GM13977 (cell line): ENCODE measurements at regions not wholly inside any gene's neighbourhood (a gene's known extent, or its start where the extent isn't known, plus 50 kb on each side); places are given as distances from the start of the nearest gene placed in this dataset.

ENCODE experiments used
- DNase-seq: peaks from one replicate; pipeline ENCODE4 v3.0.0; 2012; ENCODE audit warnings: low spot score
- in situ Hi-C: fragments of 300-500 bp; cut with MboI; formaldehyde crosslinking; loops from one replicate; pipeline ENCODE4 v1.12.0; 2022; ENCODE audit warnings: low sequenced_read_pairs, low pct_unique_long_range_greater_than_20kb, mixed read lengths, inconsistent platforms; ENCODE audit not compliant: unreplicated experiment
- TF ChIP-seq, protein P1 (sequence below): IDR thresholded peaks from 2 replicates; pipeline ENCODE4 v1.5.1; 2012; ENCODE audit warnings: mild to moderate bottlenecking, control low read depth; ENCODE audit not compliant: insufficient read depth; ENCODE audit errors: extremely low read depth, missing control alignments

DNA sequence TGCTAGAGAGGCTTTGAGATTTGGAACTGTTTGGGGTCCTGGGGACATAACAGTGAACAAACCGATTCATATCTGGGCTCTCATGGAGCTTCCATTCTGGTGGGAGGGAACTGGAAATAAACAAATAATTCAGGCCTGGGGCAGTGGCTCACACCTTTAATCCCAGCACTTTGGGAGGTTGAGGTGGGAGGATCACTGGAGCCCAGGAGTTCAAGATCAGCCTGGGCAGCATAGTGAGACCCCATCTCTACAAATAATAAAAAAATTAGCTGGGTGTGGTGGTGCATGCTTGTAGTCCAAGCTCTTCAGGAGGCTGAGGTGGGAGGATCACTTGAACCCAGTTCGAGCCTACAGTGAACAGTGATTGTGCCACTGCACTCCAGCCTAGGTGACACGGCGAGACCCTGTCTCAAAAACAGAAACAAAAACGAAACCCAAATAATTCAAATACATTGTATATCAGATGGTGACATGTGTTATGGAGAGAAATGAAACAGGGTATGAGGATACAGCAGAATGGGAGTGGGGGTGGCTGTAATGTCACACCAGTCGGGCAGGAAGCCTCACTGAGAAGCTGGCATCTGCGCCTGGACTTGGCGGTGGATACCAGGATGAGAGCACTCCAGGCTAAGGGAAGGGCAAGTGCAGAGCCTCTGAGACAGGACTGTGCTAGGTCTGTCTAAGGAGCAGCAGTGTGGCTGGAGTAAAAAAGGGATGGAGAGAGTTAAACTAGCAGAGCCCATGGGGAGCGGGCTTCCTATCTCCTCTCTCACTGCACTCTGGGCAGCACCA, 131.1 kb upstream of the ZNF536 start:
- TF ChIP-seq, protein P1, sequence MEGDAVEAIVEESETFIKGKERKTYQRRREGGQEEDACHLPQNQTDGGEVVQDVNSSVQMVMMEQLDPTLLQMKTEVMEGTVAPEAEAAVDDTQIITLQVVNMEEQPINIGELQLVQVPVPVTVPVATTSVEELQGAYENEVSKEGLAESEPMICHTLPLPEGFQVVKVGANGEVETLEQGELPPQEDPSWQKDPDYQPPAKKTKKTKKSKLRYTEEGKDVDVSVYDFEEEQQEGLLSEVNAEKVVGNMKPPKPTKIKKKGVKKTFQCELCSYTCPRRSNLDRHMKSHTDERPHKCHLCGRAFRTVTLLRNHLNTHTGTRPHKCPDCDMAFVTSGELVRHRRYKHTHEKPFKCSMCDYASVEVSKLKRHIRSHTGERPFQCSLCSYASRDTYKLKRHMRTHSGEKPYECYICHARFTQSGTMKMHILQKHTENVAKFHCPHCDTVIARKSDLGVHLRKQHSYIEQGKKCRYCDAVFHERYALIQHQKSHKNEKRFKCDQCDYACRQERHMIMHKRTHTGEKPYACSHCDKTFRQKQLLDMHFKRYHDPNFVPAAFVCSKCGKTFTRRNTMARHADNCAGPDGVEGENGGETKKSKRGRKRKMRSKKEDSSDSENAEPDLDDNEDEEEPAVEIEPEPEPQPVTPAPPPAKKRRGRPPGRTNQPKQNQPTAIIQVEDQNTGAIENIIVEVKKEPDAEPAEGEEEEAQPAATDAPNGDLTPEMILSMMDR: no peak
- in situ Hi-C loops: no loop called here
- DNase-seq: no peak

GRCh38 chr19:30244533-30244932, 127.7 kb upstream of the ZNF536 start:
- in situ Hi-C loops: no loop called here
- no peak for DNase-seq
- TF ChIP-seq, protein P1: no peak

GRCh38 chr19:30245401-30246039, 126.7 kb upstream of the ZNF536 start:
- TF ChIP-seq, protein P1: no peak
- in situ Hi-C loops: no loop called here
- no peak for DNase-seq

- TF ChIP-seq, protein P1: no peak
- DNase-seq: no peak
- in situ Hi-C loops: no loop called here
These were observed 122.3 kb upstream of the ZNF536 start for GRCh38 chr19:30249911-30250310.

GRCh38 chr19:30252214-30252613, 120.0 kb upstream of the ZNF536 start:
- TF ChIP-seq, protein P1: no peak
- DNase-seq: no peak
- in situ Hi-C loops: no loop called here

- in situ Hi-C loops: no loop called here
- DNase-seq: no peak
- TF ChIP-seq, protein P1: no peak
These were observed 118.6 kb upstream of the ZNF536 start for GRCh38 chr19:30253581-30253996.
